Gastrocnemius medialis (tissue), 4 donors: ENCODE measurements at regions not wholly inside any gene's neighbourhood (a gene's known extent, or its start where the extent isn't known, plus 50 kb on each side); places are given as distances from the start of the nearest gene placed in this dataset.

ENCODE experiments used
- ATAC-seq, 2 donors: fragments of 150-250 bp; one replicate each; pipeline ENCODE4 v1.9.1; 2016
- DNase-seq, 2 donors: peaks; one replicate each; pipeline ENCODE4 v3.0.0-alpha.2; 2019
- H3K27ac ChIP-seq, 4 donors: fragments of 200-600 bp; sonication (generic); 1 replicate in 1 of 4; 2 replicates in 3 of 4; pipeline ENCODE4 v1.5.1; 2016 to 2018; ENCODE audit warnings: mild to moderate bottlenecking in 2 of 4, moderate library complexity in 1 of 4
- H3K27me3 ChIP-seq, 3 donors: fragments of 200-600 bp; sonication (generic) in 2 of 3; 1 replicate in 1 of 3; 2 replicates in 2 of 3; pipeline versions ENCODE4 v1.5.1 to v1.6.0; 2016 to 2019; ENCODE audit warnings: mild to moderate bottlenecking in 1 of 3, moderate library complexity in 1 of 3
- H3K36me3 ChIP-seq, 2 donors: fragments of 200-600 bp; sonication (generic) in 1 of 2; one replicate each; pipeline ENCODE4 v1.5.1; 2017 to 2018
- H3K4me1 ChIP-seq, 2 donors: fragments of 200-600 bp; sonication (generic) in 1 of 2; one replicate each; pipeline ENCODE4 v1.5.1; 2016 to 2017; ENCODE audit warnings: mild to moderate bottlenecking in 2 of 2
- H3K4me3 ChIP-seq, 4 donors: fragments of 200-600 bp; sonication (generic) in 3 of 4; 1 replicate in 1 of 4; 2 replicates in 3 of 4; pipeline ENCODE4 v1.5.1; 2016 to 2019; ENCODE audit warnings: mild to moderate bottlenecking in 2 of 4
- H3K9me3 ChIP-seq, 3 donors: fragments of 200-600 bp; sonication (generic) in 2 of 3; 1 replicate in 1 of 3; 2 replicates in 2 of 3; pipeline ENCODE4 v1.5.1; 2016 to 2019
- CTCF ChIP-seq, 5 experiments: fragments of 450-650 bp in 3 of 5; fragments of 200-600 bp in 2 of 5; sonication (generic) in 2 of 5; IDR thresholded peaks in 4 of 5; conservative IDR thresholded peaks in 1 of 5; 1 replicate in 4 of 5; 2 replicates in 1 of 5; pipeline ENCODE4 v1.5.1; 2016 to 2019; ENCODE audit warnings: antibody characterized with exemption in 5 of 5, mild to moderate bottlenecking in 3 of 5, moderate library complexity in 3 of 5
- POLR2A ChIP-seq, 2 donors: fragments of 450-650 bp; IDR thresholded peaks; one replicate each; pipeline ENCODE4 v1.6.1; 2017; ENCODE audit warnings: antibody characterized with exemption in 2 of 2, mild to moderate bottlenecking in 2 of 2, moderate library complexity in 2 of 2
- in situ Hi-C, 4 donors: fragments of 200-750 bp; cut with MboI; loops; one replicate each; pipeline versions ENCODE4 v1.15.0 to v1.8.0; 2017; ENCODE audit warnings: low sequenced_read_pairs in 4 of 4
- intact Hi-C: fragments of 100-400 bp; cut with DNase I; formaldehyde crosslinking; loops from one replicate; pipeline ENCODE4 v1.15.1; 2023; ENCODE audit warnings: low total_unique reads

GRCh38 chr7:36001546-36001945, 151.5 kb upstream of the EEPD1 start:
- no peak for ATAC-seq
- no peaks in the 10 kb centered on the region for H3K36me3 ChIP-seq
- intact Hi-C loops (no loop called here), in situ Hi-C loops (no loop called here)
- no peaks in the 10 kb centered on the region for H3K9me3 ChIP-seq
- DNase-seq, result no peak
- no peaks in the 10 kb centered on the region for H3K4me1 ChIP-seq
- H3K4me3 ChIP-seq, result no peak overlapping the region
- no peaks in the 10 kb centered on the region for H3K27me3 ChIP-seq
- TF ChIP-seq CTCF (IDR thresholded peaks at IDR 0.05 in 4 of 5, conservative IDR thresholded peaks at IDR 0.05 in 1 of 5) (no peak), POLR2A (IDR thresholded peaks at IDR 0.05) (no peak)
- H3K27ac ChIP-seq, result no peak overlapping the region

- Histone ChIP-seq H3K4me3 (no peak overlapping the region), H3K4me1 (no peaks in the 10 kb centered on the region), H3K9me3 (no peaks in the 10 kb centered on the region), H3K27me3 (no peaks in the 10 kb centered on the region), H3K36me3 (no peaks in the 10 kb centered on the region), H3K27ac (no peak overlapping the region)
- no peak for ATAC-seq
- intact Hi-C loops, result no loop called here
- TF ChIP-seq CTCF (IDR thresholded peaks at IDR 0.05 in 4 of 5, conservative IDR thresholded peaks at IDR 0.05 in 1 of 5) (no peak), POLR2A (IDR thresholded peaks at IDR 0.05) (no peak)
- in situ Hi-C loops, result no loop called here
- no peak for DNase-seq
These were observed 150.2 kb upstream of the EEPD1 start for GRCh38 chr7:36002900-36003299.

- H3K36me3 ChIP-seq, result no peaks in the 10 kb centered on the region
- TF ChIP-seq POLR2A (IDR thresholded peaks at IDR 0.05) (no peak), CTCF (IDR thresholded peaks at IDR 0.05 in 4 of 5, conservative IDR thresholded peaks at IDR 0.05 in 1 of 5) (no peak)
- in situ Hi-C loops, result no loop called here
- DNase-seq (no peak), ATAC-seq (no peak)
- H3K4me1 ChIP-seq, result no peaks in the 10 kb centered on the region
- no peaks in the 10 kb centered on the region for H3K9me3 ChIP-seq
- H3K4me3 ChIP-seq, result no peak overlapping the region
- no peak overlapping the region for H3K27ac ChIP-seq
- intact Hi-C loops, result no loop called here
- H3K27me3 ChIP-seq, result no peaks in the 10 kb centered on the region
These were observed 149.7 kb upstream of the EEPD1 start for GRCh38 chr7:36003343-36003742.

GRCh38 chr7:36005293-36005692, 147.8 kb upstream of the EEPD1 start:
- in situ Hi-C loops, result no loop called here
- TF ChIP-seq CTCF (IDR thresholded peaks at IDR 0.05 in 4 of 5, conservative IDR thresholded peaks at IDR 0.05 in 1 of 5), result no peak

GRCh38 chr7:36005876-36006275, 147.2 kb upstream of the EEPD1 start:
- H3K9me3 ChIP-seq, result no peaks in the 10 kb centered on the region
- no peak for DNase-seq
- ATAC-seq, result no peak
- in situ Hi-C loops, result no loop called here
- H3K36me3 ChIP-seq, result no peaks in the 10 kb centered on the region
- H3K4me1 ChIP-seq, result no peaks in the 10 kb centered on the region
- no peak overlapping the region for H3K27ac ChIP-seq
- TF ChIP-seq CTCF (IDR thresholded peaks at IDR 0.05 in 4 of 5, conservative IDR thresholded peaks at IDR 0.05 in 1 of 5), result no peak
- no peak for TF ChIP-seq POLR2A (IDR thresholded peaks at IDR 0.05)
- H3K27me3 ChIP-seq, result no peaks in the 10 kb centered on the region
- no peak overlapping the region for H3K4me3 ChIP-seq
- intact Hi-C loops, result no loop called here

More at GRCh38 chr7:36005293-36005692, 147.8 kb upstream of the EEPD1 start:
- Histone ChIP-seq H3K4me1 (no peaks in the 10 kb centered on the region), H3K27me3 (no peaks in the 10 kb centered on the region), H3K36me3 (no peaks in the 10 kb centered on the region), H3K27ac (no peak overlapping the region), H3K4me3 (no peak overlapping the region), H3K9me3 (no peaks in the 10 kb centered on the region)
- intact Hi-C loops, result no loop called here
- ATAC-seq (no peak), DNase-seq (no peak)
